Fibroblast of skin of right quadriceps (primary cell): ENCODE measurements at regions not wholly inside any gene's neighbourhood (a gene's known extent, or its start where the extent isn't known, plus 50 kb on each side); places are given as distances from the start of the nearest gene placed in this dataset.

Experiments
- DNase-seq: peaks from one replicate; pipeline ENCODE4 v3.0.0-alpha.2; 2013

DNA sequence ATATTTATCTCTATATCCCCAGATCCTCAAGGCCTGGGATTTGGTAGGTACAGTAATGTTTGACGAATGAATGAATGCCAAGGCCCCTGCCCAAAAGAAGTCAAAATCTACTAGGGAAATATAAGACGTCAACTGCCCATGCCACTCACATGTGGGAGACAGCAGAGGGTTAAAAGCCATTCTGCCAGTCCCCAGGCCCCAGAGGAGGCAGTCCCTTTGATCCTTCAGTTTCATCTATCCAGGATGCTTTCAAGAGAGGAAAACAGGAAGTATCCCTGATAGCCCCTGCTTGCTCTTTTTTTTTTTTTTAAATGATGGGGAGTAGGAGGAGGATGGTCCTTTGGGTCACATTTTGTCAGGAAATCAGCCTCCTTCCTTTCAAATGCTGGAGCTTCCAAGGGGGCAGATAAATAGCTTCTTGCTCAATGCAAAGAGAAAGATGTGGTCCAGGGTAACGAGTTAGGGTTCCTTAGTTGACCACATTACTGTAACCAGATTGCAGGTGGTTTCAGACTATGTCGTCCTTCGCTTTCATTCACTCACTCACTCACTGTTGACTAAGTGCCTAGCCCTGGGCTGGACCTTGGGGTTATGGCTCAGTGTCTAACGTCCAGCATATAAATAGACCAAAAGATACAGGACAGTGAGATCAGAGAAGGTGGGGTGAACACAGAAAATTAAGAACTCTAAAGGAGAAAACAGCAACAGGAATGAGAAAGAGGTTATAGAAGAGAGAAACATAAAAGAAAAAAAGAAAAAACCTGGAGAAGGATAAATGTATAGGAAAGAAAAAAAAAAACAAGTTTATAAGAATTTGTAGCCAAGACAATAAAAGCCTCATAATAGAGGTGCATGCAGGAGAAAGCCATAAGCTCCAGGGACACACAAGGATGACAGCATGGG, 64.6 kb upstream of the PIM1 start:
- no peak for DNase-seq

DNA sequence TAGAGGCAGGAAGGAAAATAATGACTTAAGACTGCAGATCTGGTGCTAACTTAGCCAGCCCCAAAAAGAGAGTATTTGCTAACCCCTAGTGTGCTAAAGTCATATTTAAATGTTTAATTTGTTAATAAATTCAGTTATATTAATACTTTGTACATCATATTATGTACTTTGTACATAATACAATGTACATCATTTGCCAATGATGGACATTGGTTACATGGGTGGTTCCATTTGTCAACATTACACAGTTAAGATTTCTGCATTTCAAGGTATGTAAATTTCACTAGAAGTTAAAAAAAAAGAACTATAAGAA, 63.9 kb upstream of the PIM1 start:
- no peak for DNase-seq

DNA sequence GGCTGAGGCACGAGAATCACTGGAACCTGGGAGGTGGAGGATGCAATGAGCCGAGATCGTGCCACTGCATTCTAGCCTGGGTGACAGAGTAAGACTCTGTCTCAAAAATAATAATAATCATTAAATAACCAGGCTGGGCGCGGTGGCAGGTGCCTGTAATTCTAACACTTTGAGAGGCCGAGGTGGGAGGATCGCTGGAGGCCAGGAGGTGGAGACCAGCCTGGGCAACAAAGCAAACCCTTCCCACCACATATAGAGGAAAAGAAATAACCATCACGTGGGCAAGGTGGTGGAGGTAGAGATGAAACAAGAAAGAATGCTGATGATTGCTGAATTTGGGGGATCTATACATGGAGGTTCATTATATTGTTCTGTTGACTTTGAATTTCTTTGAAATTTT, 63.4 kb upstream of the PIM1 start:
- DNase-seq: no peak

DNA sequence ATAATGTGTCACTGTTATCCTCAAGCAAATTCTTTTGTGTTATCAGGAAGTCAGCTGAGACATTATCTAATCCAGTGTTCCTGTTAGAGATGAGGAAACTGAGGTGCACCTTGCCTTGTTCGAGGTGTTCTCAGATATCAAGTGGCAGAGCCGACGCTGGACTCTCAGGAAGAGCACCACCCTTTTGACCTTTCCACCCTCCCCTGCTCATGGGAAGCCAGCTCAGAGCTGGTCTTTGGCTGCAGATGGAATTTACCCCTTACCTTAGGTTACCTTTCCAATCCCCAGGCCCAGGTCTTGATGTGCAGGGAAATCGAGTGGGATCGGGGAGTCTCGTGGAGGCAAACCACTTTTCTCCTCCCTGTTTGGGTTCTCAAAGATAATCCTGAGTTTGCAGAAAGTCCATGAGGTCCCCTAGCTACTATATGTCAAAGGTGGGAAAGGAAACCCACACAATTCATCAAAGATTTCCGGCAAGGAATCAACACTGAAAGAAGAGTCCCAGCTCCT, 62.9 kb upstream of the PIM1 start:
- no peak for DNase-seq

DNA sequence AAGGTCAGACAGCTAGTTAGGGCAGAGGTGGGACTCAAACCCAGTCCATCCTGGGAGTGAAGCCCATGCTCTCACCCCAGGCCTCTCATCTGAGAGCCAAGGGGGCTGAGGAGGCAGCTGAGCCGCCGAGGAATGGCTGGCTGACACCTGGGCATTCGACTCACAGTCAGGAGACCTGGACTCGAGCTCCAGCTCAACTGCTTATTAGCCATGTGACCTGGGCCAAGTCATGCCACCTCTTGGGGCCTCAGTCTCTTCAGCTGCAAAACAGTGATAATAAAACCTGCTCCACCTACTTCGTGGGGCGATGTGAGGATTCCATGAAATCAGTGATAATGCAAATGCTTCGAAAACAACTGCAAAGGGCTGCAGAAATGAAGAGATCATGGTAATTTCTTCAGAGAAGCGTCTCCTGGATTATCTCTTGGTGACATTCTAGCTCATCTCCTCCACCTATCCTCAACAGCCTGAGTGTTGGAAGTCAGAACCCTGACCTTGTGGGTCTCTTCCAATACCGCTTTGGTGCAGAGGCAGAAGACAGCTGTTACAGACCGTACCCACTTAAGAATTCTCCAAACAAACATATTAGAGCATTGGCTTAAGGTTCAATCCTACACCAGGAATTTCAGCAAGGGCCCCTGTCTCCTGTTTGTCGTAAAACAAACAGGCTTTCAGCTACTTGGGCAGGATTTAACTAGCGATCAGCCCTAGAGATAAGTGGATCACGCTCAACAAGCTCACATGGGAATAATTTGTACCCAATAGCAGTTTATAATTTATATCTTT, 60.0 kb upstream of the PIM1 start:
- peak; percentile 52 for DNase-seq

DNA sequence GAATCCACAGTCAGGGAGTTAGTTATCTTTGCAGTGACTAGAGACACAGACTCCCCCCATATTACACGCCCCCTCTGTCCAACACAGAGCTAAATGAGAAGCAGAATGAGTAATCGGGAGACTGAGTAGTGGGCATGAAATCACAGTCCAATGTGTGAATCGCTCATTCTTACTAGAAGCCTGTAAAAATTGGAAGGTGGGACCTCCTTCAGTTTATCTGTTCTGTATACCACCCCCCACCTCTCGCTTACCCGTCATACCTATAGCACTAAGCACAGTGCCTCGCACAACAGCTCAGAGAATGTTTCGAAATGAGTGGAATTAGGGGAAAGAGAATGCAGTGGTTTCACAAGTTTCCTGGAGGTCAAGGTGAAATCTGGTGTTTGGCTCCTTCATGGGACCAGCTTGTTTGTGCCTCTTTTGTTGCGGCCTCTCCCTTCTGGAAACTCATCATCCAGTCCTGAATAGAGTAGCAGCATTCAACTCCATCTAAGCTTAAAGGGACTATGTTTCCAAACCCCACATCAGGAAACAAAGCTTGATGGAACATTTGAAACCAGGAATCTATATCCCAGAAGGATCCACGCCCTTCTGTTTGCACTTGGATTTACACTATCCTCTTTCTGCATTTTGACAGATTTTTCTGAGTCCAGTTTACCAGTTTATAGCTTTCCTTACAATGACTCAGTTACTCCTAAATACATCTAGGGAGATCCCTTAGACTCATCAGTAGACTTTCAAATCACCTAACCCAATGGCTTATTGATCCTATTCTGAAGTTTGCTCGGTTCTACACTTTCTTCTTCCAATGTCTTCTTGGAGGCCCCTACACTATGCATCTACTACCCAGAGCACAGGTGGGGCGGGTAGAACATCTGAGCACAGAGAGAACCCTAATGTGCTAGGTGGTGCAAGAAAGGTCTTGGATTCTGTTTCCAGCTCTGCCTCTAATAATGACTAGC, 59.2 kb upstream of the PIM1 start:
- no peak for DNase-seq

DNA sequence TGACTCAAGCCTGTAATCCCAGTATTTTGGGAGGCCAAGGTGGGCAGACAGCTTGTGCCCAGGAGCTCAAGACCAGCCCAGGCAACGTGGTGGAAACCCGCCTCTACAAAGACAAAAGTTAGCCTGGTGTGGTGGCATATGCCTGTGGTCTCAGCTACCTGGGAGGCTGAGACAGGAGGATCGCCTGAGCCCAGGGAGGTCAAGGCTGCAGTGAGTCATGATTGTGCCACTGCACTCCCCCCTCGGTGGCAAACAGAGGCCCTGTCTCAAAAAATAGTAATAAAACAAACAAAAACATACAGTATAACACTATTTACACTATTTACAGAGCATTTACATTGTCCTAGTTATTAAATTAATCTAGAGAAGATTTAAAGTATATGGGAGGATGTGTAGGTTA, 56.0 kb upstream of the PIM1 start:
- no peak for DNase-seq

DNA sequence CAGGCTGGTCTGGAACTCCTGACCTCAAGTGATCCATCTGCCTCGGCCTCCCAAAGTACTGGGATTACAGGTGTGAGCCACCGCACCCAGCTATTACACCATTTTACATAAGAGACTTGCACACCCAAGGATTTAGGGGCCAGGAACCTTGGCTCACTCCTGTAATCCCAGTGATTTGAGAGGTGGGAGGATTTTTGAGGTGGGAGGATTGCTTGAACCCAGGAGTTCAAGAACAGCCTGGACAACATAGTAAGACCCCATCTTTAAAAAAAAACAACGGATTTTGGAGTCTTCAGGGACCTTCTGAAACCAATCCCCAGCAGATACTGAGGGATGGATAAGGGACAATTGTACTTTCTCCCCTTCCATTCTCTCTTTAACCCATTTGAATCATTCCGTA, 55.3 kb upstream of the PIM1 start:
- no peak for DNase-seq

DNA sequence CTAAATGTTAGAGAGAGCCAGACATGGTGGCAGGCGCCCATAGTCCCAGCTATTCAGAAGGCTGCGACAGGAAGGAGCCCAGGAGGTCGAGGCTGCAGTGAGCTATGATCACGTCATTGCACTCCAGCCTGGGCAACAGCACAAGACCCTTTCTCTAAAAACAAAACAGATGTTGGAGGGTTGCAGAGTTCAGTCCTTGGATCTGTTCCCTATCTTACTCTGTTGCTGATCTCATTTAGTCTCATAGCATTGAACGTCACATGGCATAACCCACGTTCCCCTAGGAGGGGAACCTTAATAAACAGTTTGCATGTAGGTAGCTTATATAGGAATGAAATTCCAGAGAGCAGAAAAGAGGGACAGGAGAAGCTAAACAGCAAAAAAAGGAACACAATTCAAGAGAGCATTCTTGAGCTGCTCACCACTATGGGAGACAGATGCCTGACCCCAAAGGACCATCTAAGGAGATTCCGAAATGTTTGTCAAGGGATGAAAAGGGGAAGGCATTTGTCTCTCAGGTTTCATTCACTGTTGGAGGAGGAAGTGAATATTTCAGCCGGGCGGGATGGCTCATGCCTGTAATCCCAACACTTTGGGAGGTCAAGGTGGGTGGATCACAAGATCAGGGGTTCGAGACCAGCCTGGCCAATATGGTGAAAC, 54.6 kb upstream of the PIM1 start:
- DNase-seq: peak; percentile 77

DNA sequence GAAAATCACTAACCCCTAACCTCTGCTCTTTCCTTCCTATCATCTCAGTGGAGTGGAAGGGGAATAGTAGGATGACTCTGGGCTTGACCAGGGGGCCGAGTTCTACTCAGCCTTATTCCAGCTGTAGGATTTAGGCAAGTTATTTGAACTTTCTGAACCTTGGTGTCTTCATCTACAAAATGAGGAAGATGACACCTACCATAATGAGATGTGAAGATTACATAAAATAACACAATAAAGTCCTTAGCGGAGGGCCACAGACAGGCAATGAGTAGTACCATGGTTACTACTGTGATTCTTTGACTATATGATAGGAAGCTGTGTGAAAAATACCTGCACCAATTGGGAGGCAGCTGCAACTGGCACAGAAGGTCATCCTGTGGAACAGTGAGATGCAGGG, 53.6 kb upstream of the PIM1 start:
- DNase-seq: no peak

DNA sequence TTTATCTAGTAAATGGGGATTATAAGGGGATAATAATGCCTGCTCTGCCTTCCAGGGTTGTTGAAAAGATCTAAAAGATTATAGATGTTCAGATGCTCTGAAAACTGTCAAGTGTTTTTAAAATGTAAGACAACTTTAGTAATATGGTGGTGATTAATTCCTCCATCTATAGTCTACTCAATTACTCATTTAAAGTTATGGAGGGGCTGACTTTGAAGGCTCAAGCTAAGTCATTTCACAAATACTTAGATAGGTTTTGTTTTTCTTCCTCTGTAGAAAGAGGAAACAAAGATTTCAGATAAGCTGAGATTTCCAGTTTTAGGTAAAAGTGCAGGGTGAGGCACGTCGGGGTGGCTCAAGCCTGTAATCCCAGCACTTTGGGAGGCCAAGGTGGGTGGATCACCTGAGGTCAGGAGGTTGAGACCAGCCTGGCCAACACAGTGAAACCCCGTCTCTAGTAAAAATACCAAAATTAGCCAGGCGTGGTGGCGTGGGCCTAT, 50.5 kb upstream of the PIM1 start:
- no peak for DNase-seq
